ENCODE measurements at regions not wholly inside any gene's neighbourhood (a gene's known extent, or its start where the extent isn't known, plus 50 kb on each side); places are given as distances from the start of the nearest gene placed in this dataset.

GRCh38 chr10:121189066-121189465 lies 337.9 kb downstream of the WDR11 start:
- DNase-seq = no peak
- intact Hi-C loops (cut with DNase I; ENCODE audit: low total_unique reads) (no loop called here), in situ Hi-C loops (cut with MboI; ENCODE audit: low pct_ligation_motif_present in 1 of 4, low pct_unique_long_range_greater_than_20kb in 1 of 4, low sequenced_read_pairs in 3 of 4) (no loop called here)
- Histone ChIP-seq H3K4me3 (no peak overlapping the region), H3K27ac (peak overlapping the region in 1 of 4 donors; percentile 60), H3K4me1 (peaks cover 2 to 13% (median 7%) of the 10 kb centered on the region in 4 donors), H3K36me3 (no peaks in the 10 kb centered on the region), H3K9me3 (no peaks in the 10 kb centered on the region), H3K27me3 (no peaks in the 10 kb centered on the region)
- 63 to 75% methylated on average over 7 of the region's 7 CpGs for WGBS, 2 donors (ENCODE audit: low coverage in 1 of 2)
- TF ChIP-seq POLR2AphosphoS5 (IDR thresholded peaks at IDR 0.05) (no peak), CTCF (IDR thresholded peaks at IDR 0.05) (no peak), POLR2A (IDR thresholded peaks at IDR 0.05) (no peak), EP300 (IDR thresholded peaks at IDR 0.05; ENCODE audit: low read depth) (no peak)

DNA sequence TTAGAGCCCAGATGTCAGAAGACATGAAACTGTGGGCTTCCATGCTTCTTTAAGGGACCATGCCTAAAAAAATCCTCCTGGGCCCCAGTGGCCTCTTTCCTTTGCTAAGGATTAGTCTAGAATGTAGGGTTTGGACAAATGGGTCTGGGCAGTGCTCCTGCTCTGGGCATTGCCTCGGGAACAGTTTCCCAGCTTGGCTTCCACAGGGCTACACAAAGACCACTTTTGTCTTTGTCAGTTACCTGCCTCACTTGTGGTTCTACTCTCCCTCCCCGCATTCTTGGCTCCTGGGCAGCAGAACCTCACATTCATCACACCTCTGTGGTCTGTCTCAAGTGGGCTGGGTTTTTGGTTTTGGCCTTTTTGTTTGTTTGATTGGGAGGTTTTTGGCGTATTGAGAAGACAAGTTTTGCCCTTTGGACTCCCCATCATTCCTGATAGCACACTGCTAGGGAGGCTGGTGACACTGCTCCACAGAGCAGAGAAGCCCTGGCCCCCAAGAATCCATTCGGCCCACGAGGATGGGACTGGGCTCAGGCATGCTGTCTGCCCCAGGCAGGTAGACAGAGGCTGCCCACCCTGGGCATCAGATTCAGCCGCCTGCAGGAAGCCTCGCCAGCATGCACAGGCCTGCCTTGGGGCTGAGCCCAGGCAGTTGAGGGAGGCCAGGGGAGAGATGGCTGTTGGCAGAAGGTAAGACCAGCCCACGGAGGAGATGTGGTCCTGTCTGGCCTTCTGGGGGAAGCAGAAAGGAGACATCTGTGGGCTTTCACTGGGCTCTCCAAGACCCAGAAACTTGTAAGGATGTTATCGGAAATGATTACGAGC lies 343.7 kb downstream of the WDR11 start:
- 74% methylated on average over 10 of the region's 10 CpGs; no CpG with 5 or more reads in 1 of the 2 donors for WGBS, 2 donors (ENCODE audit: low coverage in 1 of 2)
- no peak overlapping the region for H3K27ac ChIP-seq

DNA sequence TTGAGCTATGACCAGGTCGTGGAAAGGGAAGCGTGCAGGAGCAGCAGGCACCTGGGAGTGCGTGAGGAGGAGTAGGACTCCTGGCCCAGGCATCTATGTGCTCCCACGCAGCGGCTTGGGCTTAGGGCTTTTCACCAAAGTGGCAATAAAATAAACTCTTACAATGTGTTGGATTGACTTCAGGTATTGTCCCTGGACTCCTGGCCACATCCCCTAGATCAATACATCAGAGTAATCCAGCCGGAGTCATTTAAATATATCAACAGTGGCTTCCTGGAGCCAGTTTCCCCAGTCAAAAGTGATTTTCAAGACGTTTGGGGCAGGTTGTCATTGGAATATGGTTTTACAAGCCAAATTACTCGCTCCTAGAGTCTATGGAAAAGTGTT lies 344.4 kb downstream of the WDR11 start:
- Histone ChIP-seq H3K27ac (no peak overlapping the region), H3K4me1 (no peaks in the 10 kb centered on the region), H3K27me3 (no peaks in the 10 kb centered on the region), H3K4me3 (no peak overlapping the region), H3K36me3 (no peaks in the 10 kb centered on the region), H3K9me3 (no peaks in the 10 kb centered on the region)
- in situ Hi-C loops (cut with MboI; ENCODE audit: low pct_ligation_motif_present in 1 of 4, low pct_unique_long_range_greater_than_20kb in 1 of 4, low sequenced_read_pairs in 3 of 4) = no loop called here
- WGBS, 2 donors (ENCODE audit: low coverage in 1 of 2) = 45 to 61% methylated on average over 3 to 8 of the region's 8 CpGs
- TF ChIP-seq POLR2AphosphoS5 (IDR thresholded peaks at IDR 0.05) (no peak), CTCF (IDR thresholded peaks at IDR 0.05) (no peak), EP300 (IDR thresholded peaks at IDR 0.05; ENCODE audit: low read depth) (no peak), POLR2A (IDR thresholded peaks at IDR 0.05) (no peak)
- DNase-seq = no peak
- intact Hi-C loops (cut with DNase I; ENCODE audit: low total_unique reads) = no loop called here

More for the DNA sequence above, 343.7 kb downstream of the WDR11 start:
- Histone ChIP-seq H3K36me3 (no peaks in the 10 kb centered on the region), H3K9me3 (no peaks in the 10 kb centered on the region), H3K4me1 (no peaks in the 10 kb centered on the region), H3K4me3 (no peak overlapping the region), H3K27me3 (no peaks in the 10 kb centered on the region)
- TF ChIP-seq POLR2AphosphoS5 (IDR thresholded peaks at IDR 0.05) (no peak), EP300 (IDR thresholded peaks at IDR 0.05; ENCODE audit: low read depth) (no peak), POLR2A (IDR thresholded peaks at IDR 0.05) (no peak), CTCF (IDR thresholded peaks at IDR 0.05) (no peak)
- intact Hi-C loops (cut with DNase I; ENCODE audit: low total_unique reads) = no loop called here
- in situ Hi-C loops (cut with MboI; ENCODE audit: low pct_ligation_motif_present in 1 of 4, low pct_unique_long_range_greater_than_20kb in 1 of 4, low sequenced_read_pairs in 3 of 4) = no loop called here
- DNase-seq = no peak

- TF ChIP-seq POLR2AphosphoS5 (IDR thresholded peaks at IDR 0.05) (no peak), EP300 (IDR thresholded peaks at IDR 0.05; ENCODE audit: low read depth) (no peak), POLR2A (IDR thresholded peaks at IDR 0.05) (no peak), CTCF (IDR thresholded peaks at IDR 0.05) (no peak)
- intact Hi-C loops (cut with DNase I; ENCODE audit: low total_unique reads) (no loop called here), in situ Hi-C loops (cut with MboI; ENCODE audit: low pct_ligation_motif_present in 1 of 4, low pct_unique_long_range_greater_than_20kb in 1 of 4, low sequenced_read_pairs in 3 of 4) (no loop called here)
- Histone ChIP-seq H3K9me3 (no peaks in the 10 kb centered on the region), H3K4me3 (no peak overlapping the region), H3K27ac (no peak overlapping the region), H3K4me1 (no peaks in the 10 kb centered on the region), H3K36me3 (no peaks in the 10 kb centered on the region), H3K27me3 (no peaks in the 10 kb centered on the region)
- DNase-seq = no peak
Observed at GRCh38 chr10:121199081-121199480, 347.9 kb downstream of the WDR11 start.
